LNCAP (cell line): ENCODE measurements at regions not wholly inside any gene's neighbourhood (a gene's known extent, or its start where the extent isn't known, plus 50 kb on each side); places are given as distances from the start of the nearest gene placed in this dataset.

Experiments used
- CTCF ChIP-seq: fragments of 450-650 bp; IDR thresholded peaks from 2 replicates; pipeline ENCODE4 v1.5.1; 2017; ENCODE audit warnings: mild to moderate bottlenecking

GRCh38 chr1:222466150-222466865 is 81.6 kb downstream of the HHIPL2 start:
- TF ChIP-seq CTCF: no peak

DNA sequence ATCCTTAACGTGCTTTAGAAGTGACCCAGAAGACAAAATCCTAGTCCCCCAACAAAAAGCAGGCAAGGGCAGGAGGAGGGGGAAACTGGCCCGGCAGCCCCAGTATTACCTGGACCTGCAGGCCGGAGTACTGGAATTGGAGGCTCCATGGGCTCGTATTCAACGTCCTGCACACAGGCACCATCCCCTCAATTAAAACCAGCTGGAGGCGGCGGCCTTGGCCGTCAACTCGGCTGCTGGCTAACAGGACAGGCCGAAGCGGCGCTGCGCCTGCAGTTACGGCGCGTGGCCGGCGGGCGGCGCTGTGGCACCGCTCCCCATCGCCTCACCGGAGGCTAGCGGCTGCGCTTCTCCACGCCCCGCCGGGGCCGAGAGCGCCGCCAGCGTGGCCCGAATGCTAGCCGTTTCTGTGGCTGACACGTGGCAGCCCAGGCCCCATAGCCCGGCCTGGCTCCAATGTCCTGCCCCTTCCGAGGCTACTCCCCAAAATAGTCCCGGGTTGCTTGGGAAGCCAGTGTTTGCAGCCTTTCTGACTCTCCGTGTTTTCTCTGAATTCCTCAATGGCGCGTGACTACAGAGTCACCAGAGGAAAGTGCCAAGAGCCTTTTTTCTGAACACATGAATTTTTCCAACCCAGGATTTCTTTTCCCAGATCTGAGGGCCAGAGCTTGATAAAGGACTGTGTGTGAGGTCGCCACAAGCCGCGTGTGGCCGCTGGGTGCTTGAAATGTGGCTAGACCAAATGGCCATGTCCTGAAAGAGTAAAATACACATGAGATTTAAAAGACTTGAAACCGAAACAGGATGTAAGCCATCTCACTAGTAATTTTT is 82.5 kb downstream of the HHIPL2 start:
- peak; percentile 100 for TF ChIP-seq CTCF

DNA sequence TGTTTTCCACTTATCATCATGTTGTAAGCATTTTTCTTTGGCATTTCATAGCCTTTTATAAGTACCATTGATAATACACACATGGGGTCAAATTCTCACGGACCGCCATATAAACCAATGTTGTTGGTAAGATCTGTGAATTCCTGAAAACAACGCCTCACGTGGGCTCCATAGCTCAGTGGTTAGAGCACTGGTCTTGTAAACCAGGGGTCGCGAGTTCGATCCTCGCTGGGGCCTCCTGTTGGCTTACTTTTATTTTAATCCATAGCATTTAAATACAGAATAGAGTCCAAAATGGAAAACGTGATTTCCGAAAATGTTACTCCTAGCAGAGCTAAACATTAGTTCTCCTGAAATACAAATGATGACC is 83.1 kb downstream of the HHIPL2 start:
- no peak for TF ChIP-seq CTCF

DNA sequence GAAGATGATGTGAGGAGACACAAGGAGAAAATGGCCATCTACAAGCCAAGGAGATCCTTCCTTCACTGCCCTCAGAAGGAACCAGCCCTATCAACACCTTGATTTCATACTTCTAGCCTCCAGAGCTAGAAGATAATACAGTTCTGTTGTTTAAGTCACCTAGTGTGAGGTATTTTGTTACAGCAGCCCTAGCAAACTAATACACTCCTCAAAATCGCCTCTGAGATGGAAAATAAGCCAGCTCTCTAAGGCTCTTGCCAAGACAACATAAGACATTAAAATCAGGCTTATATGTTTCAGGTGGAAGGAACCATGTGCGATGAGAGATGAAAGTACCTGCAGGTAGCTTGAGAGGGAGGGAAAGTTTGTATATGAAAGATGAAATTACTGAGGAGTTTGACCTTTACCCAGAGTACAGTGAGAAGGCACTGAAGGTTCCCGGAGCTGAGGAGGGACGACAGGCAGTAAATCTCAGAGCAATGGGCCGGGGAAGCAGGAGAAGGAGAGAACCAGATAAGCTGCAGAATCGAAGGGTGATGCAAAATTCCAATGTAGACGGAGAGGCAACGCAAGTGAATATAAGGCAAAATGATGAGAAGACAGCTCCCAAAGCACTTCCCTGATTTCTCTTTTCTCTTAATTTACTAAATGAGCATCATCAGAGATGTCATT is 84.7 kb downstream of the HHIPL2 start:
- no peak for TF ChIP-seq CTCF

- no peak for TF ChIP-seq CTCF
These were observed 85.3 kb downstream of the HHIPL2 start for GRCh38 chr1:222462601-222463000.

- TF ChIP-seq CTCF: no peak
These were observed 86.0 kb downstream of the HHIPL2 start for GRCh38 chr1:222461941-222462340.

GRCh38 chr1:222459652-222460051 is 88.3 kb downstream of the HHIPL2 start:
- no peak for TF ChIP-seq CTCF
